Kidney glomerular epithelial cell (primary cell): ENCODE measurements at regions not wholly inside any gene's neighbourhood (a gene's known extent, or its start where the extent isn't known, plus 50 kb on each side); places are given as distances from the start of the nearest gene placed in this dataset.
A peak's percentile ranks its signal among the peaks of the same experiment; 100 is the strongest.
"Not testable (repeated sequence)": the region's sequence is repeated elsewhere in the genome, so short reads cannot be mapped to it uniquely, and the experiment has no call there.

Experiments
- DNase-seq: peaks from one replicate; lab custom pipeline; 2025; lab: John Stamatoyannopoulos, UW

DNA sequence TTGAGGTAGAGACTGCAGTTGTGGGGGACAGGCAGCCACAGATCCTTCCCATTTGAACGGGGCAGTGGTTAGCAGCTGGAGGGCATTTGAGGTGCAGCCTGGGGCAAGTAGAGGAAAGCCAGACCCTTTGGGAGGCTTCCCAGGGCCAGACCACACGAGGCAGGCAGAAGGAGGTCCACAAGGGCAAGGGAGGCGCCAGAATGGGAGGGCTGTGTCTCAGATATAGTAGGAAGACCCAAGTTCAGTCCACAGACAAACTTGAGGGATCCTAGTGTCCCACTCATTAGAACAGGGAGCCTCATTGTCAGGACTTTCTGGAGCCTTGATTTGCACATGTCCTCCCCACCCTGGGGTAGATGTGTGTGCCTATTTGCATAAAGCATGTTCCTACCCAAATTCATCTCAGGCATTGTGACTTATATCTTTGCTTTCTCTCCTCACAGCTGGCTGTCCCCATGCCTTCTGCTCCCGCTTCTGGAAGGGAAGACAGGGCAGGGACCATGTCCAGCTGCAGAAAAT lies 166.0 kb downstream of the VEGFA start:
- no peak for DNase-seq

DNA sequence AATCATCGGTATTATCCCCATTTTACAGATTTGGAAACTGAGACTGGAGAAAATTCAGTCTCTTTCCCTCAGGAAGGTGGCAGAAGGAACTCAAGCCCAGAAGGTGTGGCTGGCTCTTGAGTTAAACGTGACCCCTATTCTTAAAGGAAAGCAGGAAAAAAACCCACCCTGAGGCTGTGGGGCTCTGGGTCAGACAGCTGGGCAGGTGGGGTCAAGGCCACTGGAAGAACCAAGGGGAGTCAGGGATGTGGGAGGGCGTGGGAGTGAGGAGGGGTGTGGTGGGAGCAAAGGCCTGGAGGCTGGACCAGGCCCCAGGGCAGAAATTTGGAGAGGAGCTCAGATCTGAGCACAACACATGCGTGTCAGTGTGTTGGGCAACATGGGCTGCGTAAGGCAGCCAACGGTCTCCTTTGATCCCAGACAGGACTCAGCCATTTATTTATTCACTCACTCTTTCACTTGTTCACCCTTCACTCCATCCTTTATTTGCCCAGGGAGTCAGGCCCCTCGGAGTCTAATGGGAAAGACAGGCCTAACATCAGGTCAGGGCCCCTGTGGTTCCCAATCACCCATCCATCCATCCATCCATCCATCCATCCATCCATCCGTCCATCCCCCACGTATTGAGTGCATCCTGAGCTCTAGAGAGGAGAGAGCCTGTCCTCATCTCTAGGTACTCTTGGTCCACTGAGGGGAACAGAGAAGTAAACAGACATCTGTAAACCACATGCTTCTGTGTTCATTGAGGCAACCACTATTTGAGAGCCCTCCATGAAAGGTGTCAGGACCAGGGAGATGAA lies 165.0 kb downstream of the VEGFA start:
- no peak for DNase-seq

DNA sequence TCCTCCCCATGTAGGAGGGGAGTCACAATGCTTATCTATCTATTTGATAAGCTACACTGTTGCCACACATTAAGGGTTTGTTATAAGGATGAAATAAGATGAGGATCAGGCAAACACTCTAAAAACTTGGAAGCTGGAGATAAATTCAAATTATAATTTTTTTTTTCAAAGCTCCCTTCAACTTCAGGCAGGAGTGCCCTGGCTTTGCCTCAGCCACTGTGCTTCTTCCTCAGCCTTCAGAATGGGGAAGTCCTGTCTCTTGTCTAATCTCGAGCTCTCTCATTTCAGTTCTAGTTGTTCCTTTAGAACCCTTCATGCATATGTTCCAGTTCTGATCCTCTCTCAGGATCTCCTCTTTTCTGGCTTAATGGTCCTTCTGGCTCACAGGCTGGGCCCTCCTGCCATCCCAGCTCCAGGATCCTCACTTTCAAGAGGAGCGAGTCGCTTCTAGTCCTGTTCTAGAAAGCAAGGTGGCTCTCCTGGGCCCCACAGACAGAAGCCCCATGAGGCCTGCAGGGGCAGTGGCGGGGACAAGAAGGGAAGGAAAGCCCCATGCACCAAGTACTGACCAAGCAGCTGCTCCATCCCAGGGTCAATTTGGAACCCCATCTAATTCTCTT lies 164.3 kb downstream of the VEGFA start:
- DNase-seq: no peak

DNA sequence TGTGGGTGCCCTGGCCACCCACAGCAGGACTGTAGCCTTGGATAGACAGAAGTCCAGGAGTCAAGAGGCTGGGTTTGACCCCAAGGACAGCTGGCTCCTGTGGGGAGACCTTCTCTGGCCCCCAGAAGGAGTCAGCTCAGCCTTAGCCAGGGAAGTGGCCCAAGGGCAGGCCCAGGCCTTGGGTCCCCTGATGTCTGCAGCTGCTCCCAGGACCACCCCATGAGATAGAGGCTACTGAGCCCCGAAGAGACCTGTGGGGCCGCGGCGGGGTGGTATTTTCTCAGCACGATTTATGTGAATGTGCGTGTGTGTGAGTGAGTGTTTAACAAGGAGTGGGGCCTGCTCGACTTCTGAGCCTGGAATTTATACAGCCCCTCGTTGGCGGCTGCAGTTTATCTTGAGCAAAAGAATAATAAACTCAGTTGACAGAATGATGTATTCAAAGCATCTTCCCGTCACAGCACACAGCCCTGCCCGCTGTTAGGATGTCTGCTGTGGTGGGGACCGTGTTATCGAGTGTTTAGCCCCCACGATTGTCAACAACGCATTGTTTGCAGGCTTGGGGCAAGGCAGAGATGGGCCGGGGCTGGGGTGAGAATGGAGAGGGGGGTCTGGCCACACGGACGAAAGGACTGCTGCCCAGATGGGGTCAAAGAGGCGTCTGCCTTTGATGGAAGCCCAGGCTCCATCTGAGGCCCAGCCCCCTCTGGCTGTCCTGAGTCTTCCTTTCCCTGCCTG lies 163.3 kb downstream of the VEGFA start:
- DNase-seq: no peak

DNA sequence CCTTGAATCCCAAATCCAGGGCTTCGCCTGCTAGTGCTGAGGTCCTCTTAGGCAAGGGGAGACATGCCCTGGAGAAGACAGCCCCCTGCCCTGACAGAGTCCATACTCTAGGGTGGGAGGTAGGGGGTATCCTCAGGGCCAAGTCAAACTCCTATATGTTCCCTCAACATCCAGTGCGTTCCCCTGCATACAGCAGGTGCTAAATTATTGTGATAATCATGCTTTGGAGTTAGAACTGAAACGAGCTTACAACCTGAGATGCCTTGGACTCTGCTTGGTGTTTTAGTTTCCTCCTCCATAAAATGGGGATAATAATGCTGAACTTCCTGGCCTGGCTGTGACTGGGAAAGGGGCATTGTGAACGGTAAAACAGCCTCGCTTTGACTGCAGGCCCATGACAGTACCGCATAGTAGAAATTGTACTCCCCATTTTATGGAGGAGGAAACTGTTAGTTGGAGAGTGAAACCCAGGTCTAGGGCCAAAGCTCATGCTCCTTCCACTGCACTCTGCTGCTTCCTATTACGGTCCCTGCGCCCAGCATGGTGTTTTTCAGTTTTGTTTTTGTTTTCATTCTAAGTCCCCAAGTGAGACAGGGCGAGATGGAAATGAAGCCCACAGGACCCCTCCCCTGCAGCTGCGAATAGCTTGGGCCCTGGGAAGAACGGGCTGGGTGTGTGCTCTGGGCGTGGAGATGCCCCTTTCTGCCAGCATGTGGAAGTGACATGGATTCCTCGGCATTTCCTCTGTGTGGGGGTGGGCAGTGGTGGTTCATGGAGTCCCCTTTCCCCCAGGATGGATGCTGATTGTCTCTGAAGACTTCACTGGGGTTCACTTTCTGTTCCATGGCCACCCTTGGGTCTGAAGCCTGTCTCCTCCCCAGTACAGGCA lies 162.5 kb downstream of the VEGFA start:
- DNase-seq: no peak

DNA sequence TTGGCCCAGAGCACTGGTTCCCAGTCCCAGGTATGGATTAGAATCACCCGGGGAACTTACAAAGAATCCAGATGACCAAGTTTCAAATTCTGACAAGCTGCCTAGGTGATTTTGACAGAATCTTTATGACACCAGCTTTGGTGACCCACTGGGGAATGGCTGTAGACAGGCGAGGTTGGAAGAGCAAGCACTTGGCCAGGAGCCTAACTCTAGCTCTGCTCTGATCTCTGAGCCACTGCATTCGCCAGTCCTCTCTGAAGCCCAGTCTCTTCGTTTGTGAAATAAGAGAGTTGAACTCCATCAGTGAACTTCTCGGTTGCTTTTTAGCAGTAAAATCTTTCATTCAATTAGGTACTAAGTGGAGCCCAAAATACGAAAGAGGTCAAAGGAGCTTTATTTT lies 161.2 kb downstream of the VEGFA start:
- DNase-seq: no peak

DNA sequence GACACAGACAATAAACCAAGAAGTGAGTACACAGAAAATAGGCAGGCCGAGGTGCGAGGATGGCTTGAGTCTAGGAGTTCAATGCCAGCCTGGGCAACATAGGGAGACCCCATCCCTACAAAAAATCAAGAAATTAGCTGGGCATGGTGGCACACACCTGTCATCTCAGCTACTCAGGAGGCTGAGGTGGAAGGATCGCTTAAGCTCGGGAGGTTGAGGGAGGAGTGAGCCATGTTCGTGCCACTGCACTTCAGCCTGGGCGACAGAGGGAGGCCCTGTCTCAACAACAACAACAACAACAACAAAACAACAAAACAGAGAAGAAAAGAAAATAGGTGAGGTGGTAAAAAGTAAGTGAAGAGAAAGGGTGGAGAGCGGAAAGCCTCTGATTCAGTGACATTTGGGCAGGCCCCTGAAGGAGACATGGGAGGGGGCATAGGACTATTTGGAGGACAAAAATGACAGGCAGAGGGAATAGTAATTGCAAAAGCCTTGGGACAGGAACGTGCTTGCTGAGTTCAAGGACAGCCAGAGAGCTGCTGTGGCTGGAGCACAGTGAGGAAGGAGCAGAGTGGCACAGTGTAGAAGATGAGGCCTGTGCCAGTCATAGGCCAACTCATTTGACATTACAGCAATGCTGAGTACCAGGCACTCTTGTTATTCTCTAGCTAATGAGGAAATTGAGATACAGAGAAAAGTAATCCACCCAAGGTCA lies 160.6 kb downstream of the VEGFA start:
- DNase-seq: no peak

DNA sequence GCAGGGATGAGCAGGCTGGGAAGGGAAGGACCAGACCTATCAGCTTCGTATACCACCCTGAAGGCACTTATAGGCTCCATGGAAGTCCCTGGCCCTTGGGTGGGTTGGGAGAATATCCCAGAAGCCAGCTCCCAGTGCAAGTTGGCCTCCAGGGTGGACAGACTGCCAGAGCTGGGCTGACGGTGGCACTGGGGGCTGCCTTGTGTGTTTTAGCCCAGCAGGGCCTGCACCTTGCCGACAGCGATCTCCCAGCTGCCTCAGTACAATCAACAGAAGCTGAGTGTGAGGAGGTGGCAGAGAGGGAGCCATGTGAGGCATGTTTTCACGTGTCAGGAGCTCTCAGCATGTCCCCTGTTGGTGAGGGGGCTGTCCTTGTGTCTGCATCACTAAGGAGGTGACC lies 159.5 kb downstream of the VEGFA start:
- no peak for DNase-seq

DNA sequence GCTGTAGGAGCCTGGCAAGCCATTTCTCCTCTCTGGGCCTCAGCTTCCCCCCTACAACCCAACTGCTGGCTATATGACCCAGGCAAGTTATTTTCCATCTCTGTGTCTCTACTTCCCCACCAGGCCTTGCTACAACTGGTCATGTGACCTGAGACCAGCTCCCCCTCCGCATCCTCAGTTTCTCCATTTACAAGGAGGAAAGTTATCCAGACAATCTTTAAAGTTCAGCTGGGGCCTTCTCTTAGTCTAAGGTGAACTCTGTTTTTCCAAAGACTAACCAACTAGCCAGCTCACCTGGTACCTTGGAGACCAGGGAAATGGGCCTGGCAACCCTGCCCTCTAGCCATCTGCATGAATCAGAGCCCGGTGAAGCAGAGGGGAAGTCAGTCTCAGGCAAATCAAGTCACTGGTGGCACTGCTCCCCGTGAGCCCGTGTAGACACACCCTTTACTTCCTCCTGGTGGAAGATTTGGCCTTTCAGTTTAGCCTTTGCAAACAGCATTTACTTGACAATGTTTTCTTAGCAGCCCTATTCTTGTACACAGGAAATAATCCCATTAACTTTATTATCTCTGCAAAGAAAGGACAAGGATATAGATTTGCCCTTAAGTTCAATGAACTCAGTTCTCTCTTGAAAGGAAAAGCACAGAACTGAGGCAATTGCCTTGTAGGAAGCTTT lies 157.7 kb downstream of the VEGFA start:
- no peak for DNase-seq

DNA sequence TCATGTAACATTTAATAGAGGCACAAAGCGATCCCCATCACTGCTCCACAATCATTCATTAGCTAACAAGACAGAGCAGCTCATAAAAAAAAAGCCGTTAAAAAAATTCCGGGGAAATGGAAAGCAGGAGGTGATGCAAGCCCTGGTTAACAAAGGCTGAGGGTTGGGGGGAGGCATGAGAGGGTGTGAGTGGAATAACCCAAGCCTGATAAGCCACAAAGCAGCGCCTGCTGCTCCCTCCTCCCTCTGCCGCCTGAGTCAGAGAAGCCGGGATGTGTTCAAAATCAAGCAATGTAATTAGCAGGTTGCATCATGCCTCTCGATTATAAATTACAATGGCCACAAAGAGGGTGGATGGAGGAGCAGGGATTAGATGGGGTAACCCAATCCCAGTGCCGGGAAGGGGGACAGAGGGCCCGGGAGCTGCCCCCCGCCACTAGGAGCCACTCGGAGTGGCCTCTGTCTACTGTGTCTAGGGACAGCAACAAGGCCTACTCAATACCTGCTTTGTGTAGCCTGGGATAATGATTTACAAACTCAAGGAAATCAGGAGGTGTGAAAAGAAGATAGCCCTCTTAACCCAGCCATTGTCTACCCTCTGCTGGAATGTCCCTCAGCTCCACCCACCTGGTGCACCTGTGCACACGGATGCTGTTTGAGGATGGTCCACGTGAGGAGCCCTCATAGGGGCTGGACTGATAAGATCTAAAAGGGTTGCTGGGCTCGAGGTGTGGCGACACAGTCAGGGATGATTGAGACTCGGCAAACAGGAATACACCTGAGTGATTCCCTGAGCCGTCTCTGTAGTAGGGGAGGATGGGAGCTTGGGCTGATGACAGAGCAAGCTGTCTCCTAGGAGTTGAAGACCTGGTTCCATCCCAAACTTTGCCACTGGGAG lies 156.9 kb downstream of the VEGFA start:
- peak; percentile 93 for DNase-seq

DNA sequence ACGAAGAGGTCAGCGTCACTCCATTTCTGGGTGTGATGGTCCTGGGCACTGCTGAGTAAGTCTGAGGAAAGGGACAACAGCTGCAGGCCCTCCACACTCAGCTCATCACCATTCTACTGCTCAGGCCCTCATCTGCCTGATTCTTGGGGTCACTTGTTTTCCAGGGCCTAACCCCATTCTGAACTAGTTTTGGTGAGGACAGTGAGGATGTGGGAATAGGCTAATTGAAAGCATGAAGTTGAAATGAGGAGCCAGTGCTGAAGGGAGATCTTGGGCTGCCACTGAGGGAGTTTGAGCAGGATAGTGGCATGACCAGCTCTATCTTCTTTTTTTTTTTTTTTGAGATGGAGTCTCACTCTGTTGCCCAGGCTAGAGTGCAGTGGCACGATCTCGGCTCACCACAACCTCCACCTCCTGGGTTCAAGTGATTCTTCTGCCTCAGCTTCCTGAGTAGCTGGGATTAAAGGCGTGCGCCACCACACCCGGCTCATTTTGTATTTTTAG lies 155.7 kb downstream of the VEGFA start:
- DNase-seq: not testable (repeated sequence)

DNA sequence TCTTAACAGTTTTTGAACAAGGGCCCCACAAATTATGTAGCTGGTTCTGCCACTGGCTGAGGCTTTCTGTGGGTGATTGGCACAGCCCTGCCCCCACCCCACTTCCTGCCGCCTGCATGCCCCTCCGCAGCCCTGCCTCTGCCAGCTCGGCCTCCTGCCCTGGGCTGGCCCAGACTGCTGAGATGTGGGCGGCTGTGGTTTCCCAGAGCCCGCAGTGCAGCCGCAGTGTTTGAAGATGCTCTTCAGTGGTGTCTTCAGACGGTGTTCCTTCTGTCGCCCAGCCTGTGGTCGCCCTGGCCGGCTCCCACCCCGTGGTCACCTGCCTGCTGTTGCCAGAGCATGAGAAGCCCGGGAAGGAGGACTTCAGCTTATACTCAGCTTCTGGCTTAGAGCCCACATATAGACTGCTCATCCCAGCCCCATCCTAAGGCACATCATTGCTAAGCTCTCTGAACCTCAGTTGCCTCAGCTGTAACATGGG lies 154.3 kb downstream of the VEGFA start:
- peak; percentile 46 for DNase-seq

DNA sequence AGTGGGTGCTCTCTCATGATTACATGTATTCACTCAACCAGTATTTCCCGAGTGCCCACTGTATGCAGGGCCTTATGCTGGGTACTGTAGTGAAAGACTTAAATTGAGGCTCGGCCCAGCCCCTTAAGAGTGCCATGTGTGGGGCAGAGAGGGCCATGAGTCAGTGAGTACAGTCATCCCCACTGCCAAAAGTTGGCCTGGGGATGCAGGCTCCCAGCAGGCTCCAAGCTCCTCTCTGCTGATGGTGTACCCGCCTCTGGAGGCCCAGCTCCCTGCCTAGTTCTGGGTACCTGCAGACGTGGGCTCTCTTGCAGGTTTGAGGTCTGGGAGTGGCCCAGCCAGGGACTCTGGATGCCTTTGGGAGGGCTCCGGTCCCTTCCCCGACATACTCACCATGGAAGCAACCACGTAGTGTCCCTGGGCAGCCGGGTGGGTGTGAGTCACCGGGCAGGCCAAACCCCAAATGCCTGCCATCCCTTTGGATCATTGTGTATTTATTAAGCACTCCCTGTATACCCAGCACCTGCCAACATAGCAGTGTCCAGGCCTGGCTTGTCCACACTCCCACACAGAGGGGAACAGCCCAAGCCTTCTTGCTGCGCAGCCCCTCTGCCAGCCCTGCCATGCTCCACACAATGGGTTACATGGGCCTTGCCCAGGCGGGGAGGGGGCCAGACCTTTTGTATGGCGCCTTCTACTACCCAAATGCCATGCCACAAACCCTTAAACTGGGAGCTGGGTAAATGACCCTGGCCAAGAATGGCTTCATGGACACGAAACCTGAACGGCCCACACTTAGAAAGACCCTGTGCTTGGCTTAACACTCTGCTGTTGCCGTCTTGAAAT lies 153.6 kb downstream of the VEGFA start:
- DNase-seq: no peak

DNA sequence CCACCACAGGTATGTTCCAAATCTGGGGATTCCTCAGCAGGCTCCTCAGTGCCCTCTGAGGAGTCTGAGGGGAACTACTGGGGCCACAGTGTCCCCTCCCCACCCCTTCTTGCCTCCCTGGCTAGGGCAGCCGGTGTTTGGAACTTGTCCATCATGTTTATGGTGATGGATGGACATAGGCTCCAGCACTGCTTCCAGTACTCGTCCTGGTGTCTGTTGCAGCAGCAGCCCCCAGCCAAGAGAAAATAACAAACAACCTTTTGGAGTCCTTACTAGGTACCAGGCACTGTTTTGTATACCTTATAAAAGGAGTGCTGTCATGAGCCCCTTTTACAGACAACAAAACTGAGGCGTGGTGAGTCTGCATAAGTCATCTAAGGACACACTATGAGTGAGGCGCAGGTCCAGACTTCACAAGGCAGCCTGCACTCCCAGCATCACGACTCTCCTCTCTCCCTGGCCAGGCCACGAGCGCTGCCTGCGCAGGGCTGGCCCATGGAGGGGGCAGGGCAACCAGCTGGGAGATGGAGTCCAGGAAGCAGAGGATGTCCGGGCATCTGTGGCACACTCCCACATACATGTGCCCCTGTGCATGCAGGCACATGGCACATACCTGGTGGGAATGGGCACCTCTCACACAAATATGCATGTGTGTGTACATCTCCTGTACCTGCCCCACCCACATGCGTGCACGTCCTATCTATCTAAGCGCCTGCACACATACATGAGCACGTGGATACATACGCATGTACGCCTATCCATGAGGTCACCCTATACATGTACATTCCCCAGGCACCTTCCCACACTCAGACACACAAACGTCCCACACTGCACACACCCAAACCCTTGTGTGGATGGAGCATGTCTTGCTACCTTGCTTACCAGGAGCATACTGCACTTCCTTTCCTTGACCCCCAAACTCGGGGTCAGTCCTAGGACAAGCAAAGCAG lies 152.7 kb downstream of the VEGFA start:
- no peak for DNase-seq

DNA sequence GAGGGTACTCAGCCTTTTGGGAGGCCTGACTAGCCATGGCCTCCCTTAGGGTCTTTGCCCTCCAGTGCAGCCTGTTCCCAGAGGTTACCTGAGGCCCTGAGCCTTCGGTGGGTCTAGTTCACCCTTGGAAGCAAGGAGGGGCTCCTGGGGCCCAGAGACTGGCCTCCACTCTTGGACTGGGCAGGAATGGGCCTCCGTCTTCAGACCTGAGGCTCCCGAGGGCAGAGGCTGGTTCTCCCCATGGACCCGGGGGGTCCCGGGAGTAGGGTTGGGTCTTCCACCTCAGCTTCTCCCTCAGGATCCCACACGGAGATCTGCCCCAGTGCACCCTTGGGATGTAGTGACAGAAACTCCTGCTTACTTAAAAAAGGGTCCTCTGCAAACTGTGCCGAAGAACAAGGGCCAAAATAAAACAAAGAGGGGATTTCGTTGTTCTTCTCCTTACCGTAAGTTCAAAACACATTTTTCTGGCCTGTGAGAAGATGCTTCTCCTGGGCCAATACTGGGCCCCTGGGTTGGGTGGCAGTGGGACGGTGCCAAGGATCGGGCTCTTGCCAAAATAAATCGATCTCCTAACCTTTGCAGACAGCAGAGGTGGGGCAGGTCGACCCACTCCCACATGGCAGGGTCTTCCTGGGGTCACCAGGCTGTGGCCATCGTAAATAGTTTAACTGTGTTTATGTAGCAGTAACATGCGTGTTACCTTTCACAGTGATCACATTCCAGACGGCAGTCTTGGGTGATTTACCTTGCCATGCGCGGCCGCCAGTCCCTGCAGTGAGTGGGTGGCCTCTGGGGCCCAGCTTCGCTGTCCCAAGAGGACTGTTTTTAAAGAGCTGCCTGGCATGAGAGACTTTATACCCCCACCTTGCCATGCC lies 151.8 kb downstream of the VEGFA start:
- no peak for DNase-seq

DNA sequence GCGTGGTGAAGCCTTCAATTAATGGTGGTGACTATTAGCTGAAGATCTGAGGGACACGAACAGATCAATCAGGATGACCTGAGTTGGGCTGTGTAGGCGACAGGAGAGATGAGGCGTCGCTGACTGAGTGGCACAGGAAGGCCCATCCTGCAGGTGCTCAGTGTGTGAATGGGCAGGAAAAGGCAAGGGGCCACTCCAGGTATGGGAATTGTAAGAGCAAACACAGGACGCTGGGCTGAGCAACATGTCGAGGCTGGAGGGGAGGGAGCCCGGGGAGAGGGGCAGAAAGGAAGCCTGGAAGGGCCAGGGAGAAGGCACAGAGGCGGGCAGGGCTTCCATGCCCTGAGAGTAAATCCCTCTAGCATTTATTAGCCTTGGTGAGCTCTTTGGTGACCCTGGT lies 151.0 kb downstream of the VEGFA start:
- DNase-seq: no peak
